B cell (primary cell): ENCODE measurements at regions not wholly inside any gene's neighbourhood (a gene's known extent, or its start where the extent isn't known, plus 50 kb on each side); places are given as distances from the start of the nearest gene placed in this dataset.

Source experiments
- ATAC-seq: fragments of 200-7000 bp; cut with Tn5 transposase; one replicate; pipeline ENCODE4 v1.10.0; 2021; ENCODE audit warnings: low read depth, mild to moderate bottlenecking, moderate number of reproducible peaks, moderate library complexity
- CTCF ChIA-PET: fragments of 350-600 bp; sonication (Branson Sonifier 250); formaldehyde crosslinking; loops from one replicate; lab custom pipeline; 2021; ENCODE audit warnings: antibody characterized with exemption, inconsistent platforms; lab: Charles Lee
- POLR2A ChIA-PET: fragments of 350-600 bp; sonication (Branson Sonifier 250); formaldehyde crosslinking; loops from one replicate; lab custom pipeline; 2021; ENCODE audit warnings: antibody characterized with exemption; lab: Charles Lee
- DNase-seq: peaks from one replicate; pipeline ENCODE4 v3.0.0; 2013
- H2AFZ ChIP-seq: 2 replicates; pipeline ENCODE4 v1.6.1; 2012; ENCODE audit warnings: mild to moderate bottlenecking, low read depth, low read length; ENCODE audit not compliant: insufficient read depth, poor library complexity, severe bottlenecking
- H3K27ac ChIP-seq, 2 donors: 1 replicate in 1 of 2; 2 replicates in 1 of 2; pipeline ENCODE4 v1.5.1; 2012 to 2013; ENCODE audit warnings: low read length in 2 of 2, mild to moderate bottlenecking in 2 of 2, moderate library complexity in 1 of 2
- H3K27me3 ChIP-seq, 4 experiments: fragments of 200-600 bp in 1 of 4; sonication (generic) in 1 of 4; replicated peaks in 1 of 4; 1 replicate in 2 of 4; 2 replicates in 2 of 4; pipeline versions ENCODE4 v1.6.1 to v1.7.0; 2013 to 2016; ENCODE audit warnings: low read length in 3 of 4, mild to moderate bottlenecking in 2 of 4, mixed read lengths in 1 of 4, moderate library complexity in 1 of 4; ENCODE audit not compliant: insufficient read depth in 4 of 4, control insufficient read depth in 3 of 4; ENCODE audit errors: control extremely low read depth in 1 of 4
- H3K36me3 ChIP-seq, 2 experiments: replicated peaks in 1 of 2; 1 replicate in 1 of 2; 2 replicates in 1 of 2; pipeline versions ENCODE4 v1.6.1 to v1.7.1; 2013; ENCODE audit warnings: low read length in 1 of 2; ENCODE audit not compliant: insufficient read depth in 2 of 2, control insufficient read depth in 1 of 2; ENCODE audit errors: control extremely low read depth in 1 of 2, extremely low read depth in 1 of 2
- H3K4me1 ChIP-seq, 2 donors: fragments of 200-600 bp in 1 of 2; sonication (generic) in 1 of 2; 1 replicate in 1 of 2; 2 replicates in 1 of 2; pipeline versions ENCODE4 v1.5.1 to v1.6.1; 2013 to 2017; ENCODE audit warnings: low read length in 2 of 2; ENCODE audit not compliant: control insufficient read depth in 2 of 2, insufficient read depth in 2 of 2
- H3K4me2 ChIP-seq: replicated peaks from 2 replicates; pipeline ENCODE3; 2012; ENCODE audit warnings: mild to moderate bottlenecking, low read depth, low read length; ENCODE audit not compliant: poor library complexity, severe bottlenecking
- H3K4me3 ChIP-seq, 5 experiments: fragments of 200-600 bp in 1 of 5; sonication (generic) in 1 of 5; 1 replicate in 3 of 5; 2 replicates in 2 of 5; pipeline versions ENCODE4 v1.5.1 to v1.7.0; 2011 to 2016; ENCODE audit warnings: low read length in 4 of 5, mild to moderate bottlenecking in 4 of 5, low read depth in 2 of 5, control low read depth in 1 of 5, moderate library complexity in 1 of 5; ENCODE audit not compliant: insufficient read depth in 1 of 5; ENCODE audit errors: control extremely low read depth in 1 of 5, extremely low read depth in 1 of 5
- H3K79me2 ChIP-seq: fragments of 200-600 bp; sonication (generic); one replicate; pipeline ENCODE4 v1.6.0; 2016; ENCODE audit warnings: low read length; ENCODE audit not compliant: control insufficient read depth, insufficient read depth
- H3K9ac ChIP-seq: fragments of 200-600 bp; sonication (generic); 2 replicates; pipeline ENCODE4 v1.6.1; 2017; ENCODE audit warnings: mild to moderate bottlenecking, low read length, moderate library complexity
- H3K9me3 ChIP-seq, 3 donors: one replicate each; pipeline versions ENCODE4 v1.6.1 to v1.7.1; 2013; ENCODE audit warnings: low read length in 2 of 3; ENCODE audit not compliant: control insufficient read depth in 2 of 3, insufficient read depth in 1 of 3; ENCODE audit errors: control extremely low read depth in 1 of 3
- H4K20me1 ChIP-seq: 2 replicates; pipeline ENCODE4 v1.6.0; 2012; ENCODE audit warnings: mild to moderate bottlenecking, low read length; ENCODE audit not compliant: insufficient read depth, control insufficient read depth, poor library complexity, severe bottlenecking
- H3K27ac Mint-ChIP-seq: one replicate; pipeline ENCODE4 v1.8.0; 2021; ENCODE audit warnings: mixed read lengths
- H3K27me3 Mint-ChIP-seq: one replicate; pipeline ENCODE4 v1.8.0; 2021; ENCODE audit warnings: mixed read lengths
- H3K4me1 Mint-ChIP-seq: one replicate; pipeline ENCODE4 v1.8.0; 2021; ENCODE audit warnings: mixed read lengths
- H3K4me3 Mint-ChIP-seq: one replicate; pipeline ENCODE4 v1.8.0; 2021; ENCODE audit warnings: mixed read lengths
- H3K9me3 Mint-ChIP-seq: one replicate; pipeline ENCODE4 v1.8.0; 2022; ENCODE audit warnings: mixed read lengths; ENCODE audit not compliant: insufficient read depth
- CTCF ChIP-seq: fragments of 200-600 bp; IDR thresholded peaks from one replicate; pipeline ENCODE4 v1.8.0; 2022; ENCODE audit warnings: antibody characterized with exemption, mild to moderate bottlenecking
- EZH2 ChIP-seq: IDR thresholded peaks from 2 replicates; pipeline ENCODE4 v1.6.1; 2012; ENCODE audit warnings: borderline replicate concordance, low read depth, mild to moderate bottlenecking, moderate library complexity, low read length; ENCODE audit not compliant: insufficient read depth, poor library complexity, severe bottlenecking
- WGBS: methylation state at CpG from one replicate; pipeline ENCODE4 v1.1.5; 2013; ENCODE audit warnings: missing lambda C conversion rate; ENCODE audit not compliant: insufficient coverage; 5-methylcytosine and 5-hydroxymethylcytosine counted together
- intact Hi-C: fragments of 100-400 bp; cut with micrococcal nuclease; formaldehyde crosslinking; loops from one replicate; pipeline ENCODE4 v1.10.0; 2022

- Mint-ChIP-seq H3K27me3 (no peaks in the 10 kb centered on the region), H3K4me3 (no peak overlapping the region), H3K27ac (no peak overlapping the region), H3K4me1 (peaks cover 47% of the 10 kb centered on the region), H3K9me3 (no peaks in the 10 kb centered on the region)
- peaks cover 0 to under 1% of the 10 kb centered on the region in 2 experiments for H3K36me3 ChIP-seq
- ChIA-PET CTCF (interaction anchor here (0.7 to 1.6 kb wide), 3 partner anchors 9 to 257 kb away, joined by 3 to 4 read pairs (median 4); no protein-coding TSS in a partner anchor), POLR2A (no interaction called here)
- H4K20me1 ChIP-seq = peaks cover 41% of the 10 kb centered on the region
- TF ChIP-seq CTCF (no peak), EZH2 (no peak)
- WGBS = 76% methylated on average over 2 of the region's 3 CpGs
- DNase-seq (no peak), ATAC-seq (no peak)
- peaks cover 37% of the 10 kb centered on the region for H3K79me2 ChIP-seq
- no peak overlapping the region for H3K9ac ChIP-seq
- H3K27ac ChIP-seq = no peak overlapping the region
- no peak overlapping the region for H3K4me3 ChIP-seq
- intact Hi-C loops = no loop called here
- no peaks in the 10 kb centered on the region for H3K9me3 ChIP-seq
- H2AFZ ChIP-seq = no peak overlapping the region
- no peaks in the 10 kb centered on the region for H3K27me3 ChIP-seq
- H3K4me1 ChIP-seq = peaks cover 10% of the 10 kb centered on the region in 2 donors
- H3K4me2 ChIP-seq = no peak overlapping the region
Measured at GRCh38 chr14:71579331-71579730, 352.9 kb upstream of the RGS6 start.

GRCh38 chr14:71582705-71583104, 349.5 kb upstream of the RGS6 start:
- ChIA-PET POLR2A (no interaction called here), CTCF (interaction anchor here (0.6 to 0.8 kb wide), 2 partner anchors 16 to 64 kb away, joined by 3 read pairs; no protein-coding TSS in a partner anchor)
- WGBS = no CpG with 5 or more reads among the region's 1 CpG
- peaks cover 0 to 1% of the 10 kb centered on the region in 2 experiments for H3K36me3 ChIP-seq
- H3K4me1 ChIP-seq = peaks cover 0 to 3% of the 10 kb centered on the region in 2 donors
- H3K9ac ChIP-seq = no peak overlapping the region
- H4K20me1 ChIP-seq = peaks cover 40% of the 10 kb centered on the region
- H2AFZ ChIP-seq = no peak overlapping the region
- H3K27ac Mint-ChIP-seq = no peak overlapping the region
- no peaks in the 10 kb centered on the region for H3K9me3 ChIP-seq
- no peaks in the 10 kb centered on the region for H3K27me3 Mint-ChIP-seq
- no peak overlapping the region for H3K4me3 ChIP-seq
- intact Hi-C loops = no loop called here
- H3K79me2 ChIP-seq = peaks cover 44% of the 10 kb centered on the region
- H3K4me2 ChIP-seq = no peak overlapping the region
- no peaks in the 10 kb centered on the region for H3K9me3 Mint-ChIP-seq
- no peak overlapping the region for H3K27ac ChIP-seq
- TF ChIP-seq EZH2 (no peak), CTCF (no peak)
- ATAC-seq (no peak), DNase-seq (no peak)
- H3K27me3 ChIP-seq = no peaks in the 10 kb centered on the region
- H3K4me1 Mint-ChIP-seq = peaks cover 35% of the 10 kb centered on the region
- no peak overlapping the region for H3K4me3 Mint-ChIP-seq
